HL-60 (cell line): ENCODE measurements at regions not wholly inside any gene's neighbourhood (a gene's known extent, or its start where the extent isn't known, plus 50 kb on each side); places are given as distances from the start of the nearest gene placed in this dataset.

ENCODE experiments used
- DNase-seq, 2 experiments: peaks; one replicate each; pipeline ENCODE4 v3.0.0-alpha.2; 2010 to 2020; ENCODE audit warnings: low read depth in 1 of 2, low spot score in 1 of 2
- H3K27ac ChIP-seq: fragments of 250-450 bp; sonication (Bioruptor Pico); replicated peaks from 2 replicates; pipeline ENCODE4 v1.5.1; 2020; ENCODE audit warnings: mild to moderate bottlenecking, moderate library complexity
- H3K27me3 ChIP-seq: fragments of 250-450 bp; sonication (Bioruptor Pico); 2 replicates; pipeline ENCODE4 v1.5.1; 2021; ENCODE audit warnings: mild to moderate bottlenecking, moderate library complexity; ENCODE audit not compliant: insufficient read depth, poor library complexity, severe bottlenecking
- H3K4me3 ChIP-seq: replicated peaks from 2 replicates; pipeline ENCODE4 v1.5.1; 2011; ENCODE audit warnings: mild to moderate bottlenecking, control low read depth, low read length; ENCODE audit not compliant: insufficient read depth
- CTCF ChIP-seq: IDR thresholded peaks from one replicate; pipeline ENCODE4 v1.5.1; 2011; ENCODE audit warnings: low read length, control low read depth, inconsistent platforms; ENCODE audit not compliant: insufficient read depth
- GABPA ChIP-seq: IDR thresholded peaks from 2 replicates; pipeline ENCODE4 v1.6.1; 2012; ENCODE audit warnings: low read depth
- POLR2AphosphoS5 ChIP-seq: IDR thresholded peaks from 2 replicates; pipeline ENCODE4 v1.6.1; 2012; ENCODE audit warnings: low read depth
- REST ChIP-seq: IDR thresholded peaks from 2 replicates; pipeline ENCODE4 v1.6.1; 2012; ENCODE audit warnings: low read depth; ENCODE audit not compliant: insufficient replicate concordance
- SPI1 ChIP-seq: IDR thresholded peaks from 2 replicates; pipeline ENCODE4 v1.6.1; 2012; ENCODE audit warnings: low read depth, mild to moderate bottlenecking, borderline replicate concordance

- TF ChIP-seq SPI1 (no peak), POLR2AphosphoS5 (no peak), CTCF (no peak), GABPA (no peak), REST (no peak)
- no peak overlapping the region for H3K4me3 ChIP-seq
- DNase-seq: no peak
- no peak overlapping the region for H3K27ac ChIP-seq
- H3K27me3 ChIP-seq: no peaks in the 10 kb centered on the region
Measured at GRCh38 chr10:6757158-6757557, 177.1 kb upstream of the PRKCQ start.

- no peak for DNase-seq
- TF ChIP-seq SPI1: no peak
- TF ChIP-seq POLR2AphosphoS5: no peak
- no peak for TF ChIP-seq REST
- no peak for TF ChIP-seq CTCF
- no peak for TF ChIP-seq GABPA
Measured at GRCh38 chr10:6756716-6757115, 176.6 kb upstream of the PRKCQ start.

GRCh38 chr10:6755781-6756460 is 175.8 kb upstream of the PRKCQ start:
- no peak for DNase-seq
- H3K4me3 ChIP-seq: no peak overlapping the region
- TF ChIP-seq GABPA (no peak), POLR2AphosphoS5 (no peak), SPI1 (no peak), CTCF (no peak), REST (no peak)
- H3K27ac ChIP-seq: no peak overlapping the region
- no peaks in the 10 kb centered on the region for H3K27me3 ChIP-seq

More at GRCh38 chr10:6756716-6757115, 176.6 kb upstream of the PRKCQ start:
- H3K27ac ChIP-seq: no peak overlapping the region
- no peaks in the 10 kb centered on the region for H3K27me3 ChIP-seq
- H3K4me3 ChIP-seq: no peak overlapping the region
